ENCODE measurements at regions not wholly inside any gene's neighbourhood (a gene's known extent, or its start where the extent isn't known, plus 50 kb on each side); places are given as distances from the start of the nearest gene placed in this dataset.

- in situ Hi-C loops (cut with HindIII; ENCODE audit: low sequenced_read_pairs): no loop called here
- TF ChIP-seq, protein P1, sequence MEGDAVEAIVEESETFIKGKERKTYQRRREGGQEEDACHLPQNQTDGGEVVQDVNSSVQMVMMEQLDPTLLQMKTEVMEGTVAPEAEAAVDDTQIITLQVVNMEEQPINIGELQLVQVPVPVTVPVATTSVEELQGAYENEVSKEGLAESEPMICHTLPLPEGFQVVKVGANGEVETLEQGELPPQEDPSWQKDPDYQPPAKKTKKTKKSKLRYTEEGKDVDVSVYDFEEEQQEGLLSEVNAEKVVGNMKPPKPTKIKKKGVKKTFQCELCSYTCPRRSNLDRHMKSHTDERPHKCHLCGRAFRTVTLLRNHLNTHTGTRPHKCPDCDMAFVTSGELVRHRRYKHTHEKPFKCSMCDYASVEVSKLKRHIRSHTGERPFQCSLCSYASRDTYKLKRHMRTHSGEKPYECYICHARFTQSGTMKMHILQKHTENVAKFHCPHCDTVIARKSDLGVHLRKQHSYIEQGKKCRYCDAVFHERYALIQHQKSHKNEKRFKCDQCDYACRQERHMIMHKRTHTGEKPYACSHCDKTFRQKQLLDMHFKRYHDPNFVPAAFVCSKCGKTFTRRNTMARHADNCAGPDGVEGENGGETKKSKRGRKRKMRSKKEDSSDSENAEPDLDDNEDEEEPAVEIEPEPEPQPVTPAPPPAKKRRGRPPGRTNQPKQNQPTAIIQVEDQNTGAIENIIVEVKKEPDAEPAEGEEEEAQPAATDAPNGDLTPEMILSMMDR (IDR thresholded peaks at IDR 0.05; ENCODE audit: low read depth, low read length, missing control alignments): no peak
- H3K4me3 ChIP-seq (ENCODE audit: low read depth, low read length): peak overlapping the region; percentile 51
- no peak for DNase-seq (ENCODE audit: low read depth)
These were observed 98.3 kb upstream of the VGLL3 start for GRCh38 chr3:87088993-87089841.

GRCh38 chr3:87088430-87088992, 97.6 kb upstream of the VGLL3 start:
- TF ChIP-seq, protein P1 (IDR thresholded peaks at IDR 0.05; ENCODE audit: low read depth, low read length, missing control alignments): no peak
- no peak for DNase-seq (ENCODE audit: low read depth)
- H3K4me3 ChIP-seq (ENCODE audit: low read depth, low read length): peak overlapping the region; percentile 51
- in situ Hi-C loops (cut with HindIII; ENCODE audit: low sequenced_read_pairs): no loop called here

GRCh38 chr3:87084868-87085267, 93.9 kb upstream of the VGLL3 start:
- DNase-seq (ENCODE audit: low read depth): no peak
- in situ Hi-C loops (cut with HindIII; ENCODE audit: low sequenced_read_pairs): no loop called here
- H3K4me3 ChIP-seq (ENCODE audit: low read depth, low read length): no peak overlapping the region
- TF ChIP-seq, protein P1 (IDR thresholded peaks at IDR 0.05; ENCODE audit: low read depth, low read length, missing control alignments): no peak

DNA sequence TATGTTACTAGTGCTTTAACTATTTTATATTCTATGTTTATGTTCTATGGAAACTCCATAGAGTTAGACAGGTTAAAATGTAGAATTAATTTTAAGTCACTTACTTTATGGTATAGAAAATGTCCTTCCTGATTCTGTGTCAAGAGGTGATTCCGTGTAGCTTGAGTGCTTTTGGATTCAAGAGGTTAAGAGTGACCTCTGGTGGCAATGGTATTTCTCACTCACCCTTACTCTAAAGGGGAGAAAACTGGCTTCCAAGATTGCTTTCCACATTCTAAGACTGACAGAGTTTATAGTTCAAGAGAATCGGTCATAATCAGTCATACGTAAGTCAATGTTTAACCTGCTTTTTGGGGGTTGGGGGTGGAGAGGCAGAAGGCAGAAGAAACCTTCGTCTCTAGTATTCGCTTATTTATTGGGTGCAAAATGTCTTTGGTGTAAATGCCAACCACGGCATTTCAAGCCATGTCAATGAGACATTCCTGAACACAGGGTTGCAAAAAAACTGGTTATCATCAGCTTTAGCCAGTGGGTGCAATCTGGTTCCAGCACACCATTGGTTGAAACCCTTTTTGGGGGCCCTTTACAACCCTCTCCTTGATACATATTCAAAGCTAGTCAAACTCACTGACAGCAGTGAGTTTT, 92.0 kb upstream of the VGLL3 start:
- TF ChIP-seq, protein P1 (IDR thresholded peaks at IDR 0.05; ENCODE audit: low read depth, low read length, missing control alignments): peak; percentile 70
- peak; percentile 56 for DNase-seq (ENCODE audit: low read depth)
- in situ Hi-C loops (cut with HindIII; ENCODE audit: low sequenced_read_pairs): no loop called here
- H3K4me3 ChIP-seq (ENCODE audit: low read depth, low read length): no peak overlapping the region

DNA sequence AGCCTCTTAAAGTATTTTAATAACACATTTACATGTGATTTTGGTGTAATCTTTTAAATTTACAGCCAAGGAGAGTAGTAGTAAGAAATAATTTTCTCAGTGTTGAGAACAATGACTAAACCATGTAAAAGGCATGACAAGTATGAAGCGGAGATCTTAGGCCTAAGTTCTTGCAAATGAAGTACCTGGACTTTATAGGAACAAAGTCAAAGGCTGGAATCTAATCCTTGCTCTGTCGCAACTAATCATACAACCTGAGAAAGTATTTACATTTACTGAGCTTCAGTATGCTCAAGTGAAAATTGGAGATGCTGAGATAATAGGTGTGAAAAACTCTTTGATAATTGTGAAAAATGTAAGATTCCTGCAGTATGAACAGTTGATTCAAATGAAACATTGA, 86.4 kb upstream of the VGLL3 start:
- in situ Hi-C loops (cut with HindIII; ENCODE audit: low sequenced_read_pairs): no loop called here
- TF ChIP-seq, protein P1 (IDR thresholded peaks at IDR 0.05; ENCODE audit: low read depth, low read length, missing control alignments): no peak
- no peak for DNase-seq (ENCODE audit: low read depth)
- H3K4me3 ChIP-seq (ENCODE audit: low read depth, low read length): no peak overlapping the region

DNA sequence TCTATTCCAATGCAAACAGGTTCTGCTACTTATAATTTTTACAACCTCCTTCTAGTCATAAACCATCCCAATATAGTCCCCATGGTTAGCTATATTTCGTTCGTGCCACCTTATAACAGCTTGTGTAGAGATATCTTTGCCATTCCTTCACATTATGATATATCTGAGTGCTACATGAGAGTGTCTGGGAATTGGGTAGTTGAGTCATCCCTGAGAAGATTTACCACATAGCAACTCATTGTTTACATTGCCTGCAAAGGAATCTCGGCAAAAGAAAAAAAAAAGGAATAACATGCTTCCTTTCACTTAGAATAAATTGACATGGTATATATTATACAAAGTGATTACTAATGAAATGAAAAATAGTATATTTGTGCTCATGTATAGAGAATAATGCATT, 86.0 kb upstream of the VGLL3 start:
- in situ Hi-C loops (cut with HindIII; ENCODE audit: low sequenced_read_pairs): no loop called here
- no peak for DNase-seq (ENCODE audit: low read depth)
- H3K4me3 ChIP-seq (ENCODE audit: low read depth, low read length): no peak overlapping the region
- TF ChIP-seq, protein P1 (IDR thresholded peaks at IDR 0.05; ENCODE audit: low read depth, low read length, missing control alignments): no peak

Data from astrocyte of the cerebellum (primary cell).